ENCODE measurements at regions not wholly inside any gene's neighbourhood (a gene's known extent, or its start where the extent isn't known, plus 50 kb on each side); places are given as distances from the start of the nearest gene placed in this dataset.

- DNase-seq (no peak), ATAC-seq (no peak)
- Histone ChIP-seq H3K4me1 (no peaks in the 10 kb centered on the region), H3K27me3 (ENCODE audit: insufficient read depth in 3 of 3, low read length in 2 of 3) (peaks cover 0 to 7% (median 0%) of the 10 kb centered on the region in 3 donors), H3K9me3 (no peaks in the 10 kb centered on the region), H3K27ac (no peak overlapping the region), H3K4me3 (no peak overlapping the region), H3K36me3 (ENCODE audit: insufficient read depth in 1 of 2, low read depth in 1 of 2) (no peaks in the 10 kb centered on the region)
- intact Hi-C loops (cut with DNase I), result no loop called here
- TF ChIP-seq CTCF (IDR thresholded peaks at IDR 0.05), result no peak
- WGBS, 3 donors, result 32 to 40% (median 39%) methylated on average over 3 of the region's 3 CpGs
These were observed 110.3 kb upstream of the CTTNBP2NL start for GRCh38 chr1:112285746-112286145.

DNA sequence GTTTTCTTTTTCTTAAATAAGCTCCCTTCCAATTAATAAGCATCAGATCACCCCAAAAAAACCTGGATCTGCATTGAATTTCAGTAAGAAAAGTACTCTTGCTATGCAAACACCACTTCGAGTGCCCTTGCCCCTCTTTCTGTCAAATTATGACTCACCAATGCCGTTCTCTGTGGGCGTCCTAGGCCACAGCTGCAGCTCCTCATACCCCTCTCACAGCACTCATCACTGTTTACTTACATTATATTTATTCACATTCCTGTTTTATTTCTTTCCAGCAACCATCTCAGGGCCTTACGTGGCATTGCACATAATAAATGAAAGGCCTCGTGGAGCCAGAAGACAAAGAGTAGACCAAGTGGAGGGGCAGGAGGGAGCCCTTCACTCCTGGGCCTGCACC, 99.1 kb upstream of the CTTNBP2NL start:
- H3K4me1 ChIP-seq, result no peaks in the 10 kb centered on the region
- 81 to 89% (median 83%) methylated on average over 5 of the region's 5 CpGs for WGBS, 3 donors
- H3K4me3 ChIP-seq, result no peak overlapping the region
- H3K9me3 ChIP-seq, result no peaks in the 10 kb centered on the region
- H3K36me3 ChIP-seq (ENCODE audit: insufficient read depth in 1 of 2, low read depth in 1 of 2), result no peaks in the 10 kb centered on the region
- intact Hi-C loops (cut with DNase I), result no loop called here
- DNase-seq (no peak), ATAC-seq (no peak)
- peaks cover 0 to 4% (median 0%) of the 10 kb centered on the region in 3 donors for H3K27me3 ChIP-seq (ENCODE audit: insufficient read depth in 3 of 3, low read length in 2 of 3)
- H3K27ac ChIP-seq, result no peak overlapping the region
- TF ChIP-seq CTCF (IDR thresholded peaks at IDR 0.05), result no peak

DNA sequence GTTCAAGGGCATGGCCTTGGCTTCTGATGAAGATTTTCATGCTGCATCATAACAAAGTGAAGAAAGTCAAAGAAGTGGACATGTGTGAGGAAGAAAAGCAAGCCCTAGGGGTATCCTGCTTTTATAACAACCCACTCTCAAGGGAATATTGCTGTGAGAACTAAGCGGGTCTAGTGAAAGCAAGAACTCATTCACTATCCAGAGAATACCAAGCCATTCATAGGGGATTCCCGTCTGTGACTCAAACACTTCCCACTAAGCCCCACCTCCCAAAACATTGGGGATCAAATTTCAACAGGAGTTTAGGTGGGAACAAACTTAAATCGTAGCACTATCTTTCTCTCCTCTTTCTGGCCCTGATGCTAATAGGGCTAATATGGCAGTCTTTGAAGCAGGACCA, 98.5 kb upstream of the CTTNBP2NL start:
- ATAC-seq (no peak), DNase-seq (no peak)
- no peak for TF ChIP-seq CTCF (IDR thresholded peaks at IDR 0.05)
- no peaks in the 10 kb centered on the region for H3K36me3 ChIP-seq (ENCODE audit: insufficient read depth in 1 of 2, low read depth in 1 of 2)
- no peak overlapping the region for H3K4me3 ChIP-seq
- H3K27me3 ChIP-seq (ENCODE audit: insufficient read depth in 3 of 3, low read length in 2 of 3), result peaks cover 0 to 4% (median 0%) of the 10 kb centered on the region in 3 donors
- H3K4me1 ChIP-seq, result no peaks in the 10 kb centered on the region
- no peaks in the 10 kb centered on the region for H3K9me3 ChIP-seq
- WGBS, 3 donors, result 42 to 44% (median 43%) methylated on average over 3 of the region's 3 CpGs
- intact Hi-C loops (cut with DNase I), result no loop called here
- no peak overlapping the region for H3K27ac ChIP-seq

GRCh38 chr1:112298558-112298957, 97.5 kb upstream of the CTTNBP2NL start:
- Histone ChIP-seq H3K9me3 (no peaks in the 10 kb centered on the region), H3K27ac (no peak overlapping the region), H3K36me3 (ENCODE audit: insufficient read depth in 1 of 2, low read depth in 1 of 2) (no peaks in the 10 kb centered on the region), H3K4me3 (no peak overlapping the region), H3K27me3 (ENCODE audit: insufficient read depth in 3 of 3, low read length in 2 of 3) (peaks cover 0 to 4% (median 0%) of the 10 kb centered on the region in 3 donors), H3K4me1 (no peaks in the 10 kb centered on the region)
- 20 to 24% (median 20%) methylated on average over 1 of the region's 1 CpG for WGBS, 3 donors
- no peak for ATAC-seq
- peak in 1 of 2 donors; percentile 27 for DNase-seq
- TF ChIP-seq CTCF (IDR thresholded peaks at IDR 0.05), result no peak
- intact Hi-C loops (cut with DNase I), result no loop called here

DNA sequence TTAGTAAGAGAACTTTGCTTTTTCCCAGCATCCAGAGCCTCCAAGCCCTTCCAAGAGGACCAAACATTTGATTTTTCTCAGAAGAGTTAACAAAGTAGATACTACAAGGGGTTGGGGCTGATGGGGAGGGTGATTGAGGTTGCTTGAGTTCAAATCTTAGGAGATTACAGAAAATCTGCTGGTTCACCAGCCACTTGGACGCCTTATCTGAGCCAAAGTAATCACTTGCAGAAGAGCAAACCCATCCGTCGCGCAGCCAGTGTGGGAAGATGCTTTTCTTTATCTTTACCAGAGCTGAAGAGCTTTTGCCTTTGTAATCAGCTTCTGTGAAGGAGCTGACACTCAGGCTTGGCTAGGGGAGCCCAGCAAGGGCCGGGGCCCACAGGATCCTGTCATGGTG, 91.9 kb upstream of the CTTNBP2NL start:
- 90 to 95% (median 92%) methylated on average over 5 of the region's 5 CpGs for WGBS, 3 donors
- Histone ChIP-seq H3K36me3 (ENCODE audit: insufficient read depth in 1 of 2, low read depth in 1 of 2) (no peaks in the 10 kb centered on the region), H3K9me3 (no peaks in the 10 kb centered on the region), H3K27ac (no peak overlapping the region), H3K4me3 (no peak overlapping the region), H3K27me3 (ENCODE audit: insufficient read depth in 3 of 3, low read length in 2 of 3) (peaks cover 0 to 2% (median 0%) of the 10 kb centered on the region in 3 donors), H3K4me1 (no peaks in the 10 kb centered on the region)
- intact Hi-C loops (cut with DNase I), result no loop called here
- no peak for TF ChIP-seq CTCF (IDR thresholded peaks at IDR 0.05)
- ATAC-seq (no peak), DNase-seq (no peak)
